ENCODE measurements at regions not wholly inside any gene's neighbourhood (a gene's known extent, or its start where the extent isn't known, plus 50 kb on each side); places are given as distances from the start of the nearest gene placed in this dataset.

DNA sequence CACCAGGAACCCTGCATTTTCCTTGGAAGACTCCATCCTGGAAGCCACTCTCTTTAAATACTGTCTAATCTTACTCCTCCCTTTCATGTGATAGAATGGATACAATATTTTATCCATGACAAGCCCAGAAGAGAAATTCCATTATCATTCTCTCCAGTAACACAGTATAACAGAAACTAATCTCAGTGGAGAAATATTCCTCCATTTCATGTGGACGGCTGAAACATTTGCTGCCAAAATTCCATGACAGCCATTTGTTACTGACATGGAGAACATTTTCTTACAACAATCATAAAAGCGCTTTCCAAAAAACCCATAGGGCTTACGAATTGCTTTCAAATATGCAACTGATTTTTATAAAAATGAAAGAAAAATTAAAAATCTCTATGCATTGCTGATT is 392.8 kb upstream of the KLF6 start:
- TF ChIP-seq, protein P1, sequence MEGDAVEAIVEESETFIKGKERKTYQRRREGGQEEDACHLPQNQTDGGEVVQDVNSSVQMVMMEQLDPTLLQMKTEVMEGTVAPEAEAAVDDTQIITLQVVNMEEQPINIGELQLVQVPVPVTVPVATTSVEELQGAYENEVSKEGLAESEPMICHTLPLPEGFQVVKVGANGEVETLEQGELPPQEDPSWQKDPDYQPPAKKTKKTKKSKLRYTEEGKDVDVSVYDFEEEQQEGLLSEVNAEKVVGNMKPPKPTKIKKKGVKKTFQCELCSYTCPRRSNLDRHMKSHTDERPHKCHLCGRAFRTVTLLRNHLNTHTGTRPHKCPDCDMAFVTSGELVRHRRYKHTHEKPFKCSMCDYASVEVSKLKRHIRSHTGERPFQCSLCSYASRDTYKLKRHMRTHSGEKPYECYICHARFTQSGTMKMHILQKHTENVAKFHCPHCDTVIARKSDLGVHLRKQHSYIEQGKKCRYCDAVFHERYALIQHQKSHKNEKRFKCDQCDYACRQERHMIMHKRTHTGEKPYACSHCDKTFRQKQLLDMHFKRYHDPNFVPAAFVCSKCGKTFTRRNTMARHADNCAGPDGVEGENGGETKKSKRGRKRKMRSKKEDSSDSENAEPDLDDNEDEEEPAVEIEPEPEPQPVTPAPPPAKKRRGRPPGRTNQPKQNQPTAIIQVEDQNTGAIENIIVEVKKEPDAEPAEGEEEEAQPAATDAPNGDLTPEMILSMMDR (IDR thresholded peaks at IDR 0.05): no peak
- TF ChIP-seq POLR2A (IDR thresholded peaks at IDR 0.05): no peak

All from thyroid gland (tissue), 4 donors.